GM12874 (cell line): ENCODE measurements at regions not wholly inside any gene's neighbourhood (a gene's known extent, or its start where the extent isn't known, plus 50 kb on each side); places are given as distances from the start of the nearest gene placed in this dataset.

ENCODE experiments used
- TF ChIP-seq, protein P1 (sequence below): IDR thresholded peaks from 2 replicates; pipeline ENCODE4 v1.5.1; 2011; ENCODE audit warnings: low read depth, mild to moderate bottlenecking, control low read depth, low read length, moderate library complexity; ENCODE audit not compliant: insufficient read depth

DNA sequence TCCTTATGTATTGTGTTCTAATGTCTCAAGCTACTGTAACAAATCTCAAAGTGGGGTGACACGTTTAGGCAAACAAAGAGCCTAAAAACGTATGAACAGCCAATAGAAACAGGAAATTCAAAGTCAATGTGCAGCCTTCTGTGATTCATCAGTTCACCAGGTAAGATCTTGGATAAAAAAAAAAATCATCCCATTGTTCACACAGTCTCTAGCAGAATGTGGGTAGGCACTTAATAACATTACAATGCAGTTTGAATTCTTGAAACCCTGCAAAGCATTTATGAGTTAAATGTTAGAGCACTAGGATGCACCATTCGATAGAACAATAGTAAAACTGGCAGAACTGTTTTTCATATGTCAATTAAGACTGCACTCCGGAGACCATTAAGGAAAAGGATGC is 88.2 kb upstream of the HDAC9 start:
- TF ChIP-seq, protein P1, sequence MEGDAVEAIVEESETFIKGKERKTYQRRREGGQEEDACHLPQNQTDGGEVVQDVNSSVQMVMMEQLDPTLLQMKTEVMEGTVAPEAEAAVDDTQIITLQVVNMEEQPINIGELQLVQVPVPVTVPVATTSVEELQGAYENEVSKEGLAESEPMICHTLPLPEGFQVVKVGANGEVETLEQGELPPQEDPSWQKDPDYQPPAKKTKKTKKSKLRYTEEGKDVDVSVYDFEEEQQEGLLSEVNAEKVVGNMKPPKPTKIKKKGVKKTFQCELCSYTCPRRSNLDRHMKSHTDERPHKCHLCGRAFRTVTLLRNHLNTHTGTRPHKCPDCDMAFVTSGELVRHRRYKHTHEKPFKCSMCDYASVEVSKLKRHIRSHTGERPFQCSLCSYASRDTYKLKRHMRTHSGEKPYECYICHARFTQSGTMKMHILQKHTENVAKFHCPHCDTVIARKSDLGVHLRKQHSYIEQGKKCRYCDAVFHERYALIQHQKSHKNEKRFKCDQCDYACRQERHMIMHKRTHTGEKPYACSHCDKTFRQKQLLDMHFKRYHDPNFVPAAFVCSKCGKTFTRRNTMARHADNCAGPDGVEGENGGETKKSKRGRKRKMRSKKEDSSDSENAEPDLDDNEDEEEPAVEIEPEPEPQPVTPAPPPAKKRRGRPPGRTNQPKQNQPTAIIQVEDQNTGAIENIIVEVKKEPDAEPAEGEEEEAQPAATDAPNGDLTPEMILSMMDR, result no peak

DNA sequence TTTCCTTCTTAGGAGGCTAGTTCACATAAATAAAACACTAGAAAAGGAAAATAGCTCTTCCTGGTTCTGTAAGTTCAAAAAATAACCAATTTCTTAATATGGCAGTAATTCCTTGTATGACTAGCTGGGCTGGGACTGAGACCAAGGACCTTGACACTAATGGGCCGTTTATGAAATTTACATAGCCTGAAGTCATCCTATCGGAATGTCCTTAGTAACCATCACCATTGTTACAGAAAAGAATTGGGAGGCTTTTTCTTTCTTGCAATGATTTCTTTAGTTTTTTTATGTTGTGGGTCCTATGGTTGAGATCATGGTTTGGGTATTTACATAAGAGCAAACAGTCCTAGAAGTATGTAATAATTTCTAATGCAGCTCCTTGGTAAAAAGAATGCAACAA is 87.1 kb upstream of the HDAC9 start:
- TF ChIP-seq, protein P1, result no peak

DNA sequence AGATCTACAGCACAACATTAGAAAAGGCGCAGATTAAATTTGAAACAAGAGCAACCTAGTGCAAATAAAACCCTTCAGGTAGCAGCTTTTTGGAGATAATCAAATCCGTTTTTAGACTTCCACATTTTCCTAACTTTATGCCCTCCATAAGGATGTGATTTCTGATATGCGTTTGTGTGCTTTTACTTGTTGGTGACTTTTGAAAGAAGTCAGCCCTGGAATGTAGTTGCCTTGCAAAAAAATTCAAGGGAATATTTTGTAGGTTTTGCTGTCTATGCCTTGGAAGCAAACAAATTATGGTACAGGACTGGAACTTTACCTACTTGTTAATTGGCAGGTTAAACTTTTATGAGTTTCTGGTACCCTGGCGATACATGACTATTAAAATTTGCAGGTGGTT is 86.7 kb upstream of the HDAC9 start:
- TF ChIP-seq, protein P1, result no peak

DNA sequence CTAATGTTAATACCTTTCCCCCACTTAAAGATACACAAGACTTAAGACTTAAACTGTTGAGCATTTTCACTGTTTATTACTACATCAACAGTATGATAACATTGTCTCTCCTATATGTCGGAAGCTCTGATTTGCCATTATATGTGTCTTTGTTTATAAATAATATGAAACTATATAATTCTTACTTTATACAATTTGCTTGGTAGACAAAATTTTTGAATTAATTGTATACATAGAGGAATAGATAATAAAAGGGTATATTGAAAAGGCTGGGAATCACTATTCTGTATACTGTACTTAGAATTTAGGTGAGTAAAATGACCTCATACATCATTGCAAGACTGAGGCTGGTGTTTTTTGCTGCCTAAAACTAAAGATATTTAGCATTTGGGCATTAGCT is 82.1 kb upstream of the HDAC9 start:
- TF ChIP-seq, protein P1, result no peak

DNA sequence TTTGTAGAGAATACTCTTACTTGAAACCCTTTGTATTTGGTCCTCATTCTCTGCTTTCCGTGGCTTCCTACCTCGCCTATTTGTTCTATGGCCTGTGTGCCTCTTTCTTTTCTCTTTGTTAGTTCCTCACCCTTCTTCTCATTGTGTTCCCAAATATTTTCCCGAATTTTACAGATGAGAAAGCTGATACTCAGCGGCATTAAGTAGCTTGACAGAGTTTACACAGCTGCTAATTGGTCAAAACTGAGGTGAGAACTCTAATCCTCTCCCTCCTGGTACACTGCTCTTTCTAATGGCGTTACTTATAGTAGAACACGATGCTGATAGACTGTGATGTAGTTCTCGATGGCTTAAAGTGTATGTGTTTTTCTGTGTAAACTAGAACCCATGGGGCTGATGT is 80.7 kb upstream of the HDAC9 start:
- TF ChIP-seq, protein P1, result no peak

DNA sequence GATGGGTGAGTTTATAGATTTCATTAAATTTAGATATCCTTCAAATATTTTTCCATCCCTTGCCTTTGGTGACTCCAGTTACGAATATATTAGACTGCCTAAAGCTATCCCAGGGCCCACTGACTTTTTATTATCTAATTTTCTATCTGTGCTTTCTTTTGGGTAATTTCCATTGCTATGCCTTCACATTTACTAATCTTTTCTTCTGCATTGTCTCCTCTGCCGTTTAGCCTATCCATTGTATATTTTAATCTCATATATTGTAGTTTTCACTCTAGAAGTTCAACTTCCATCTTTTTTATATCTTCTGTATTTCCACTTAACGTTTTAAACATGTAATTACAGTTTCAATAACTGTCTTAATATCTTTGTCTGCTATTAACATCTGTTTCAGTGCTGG is 78.6 kb upstream of the HDAC9 start:
- TF ChIP-seq, protein P1, result no peak

DNA sequence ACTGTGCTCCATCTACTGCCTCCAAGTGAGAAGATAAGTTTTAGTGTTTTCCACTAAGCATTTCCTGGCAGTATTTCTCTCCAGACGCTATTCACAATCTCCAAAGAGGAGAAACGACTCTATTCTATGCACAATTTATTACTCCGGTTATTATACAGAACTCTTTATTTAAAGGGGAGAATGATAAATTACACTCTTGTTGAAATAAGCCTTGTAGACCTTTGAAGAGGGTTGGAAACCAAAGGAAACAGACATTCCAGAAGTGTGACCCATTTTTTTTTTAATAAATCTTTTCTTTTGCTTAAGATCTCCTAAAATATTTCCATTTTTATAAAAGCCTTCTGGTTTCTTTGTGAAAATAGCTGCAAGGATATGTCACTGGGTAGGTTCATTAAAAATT is 76.1 kb upstream of the HDAC9 start:
- TF ChIP-seq, protein P1, result no peak

DNA sequence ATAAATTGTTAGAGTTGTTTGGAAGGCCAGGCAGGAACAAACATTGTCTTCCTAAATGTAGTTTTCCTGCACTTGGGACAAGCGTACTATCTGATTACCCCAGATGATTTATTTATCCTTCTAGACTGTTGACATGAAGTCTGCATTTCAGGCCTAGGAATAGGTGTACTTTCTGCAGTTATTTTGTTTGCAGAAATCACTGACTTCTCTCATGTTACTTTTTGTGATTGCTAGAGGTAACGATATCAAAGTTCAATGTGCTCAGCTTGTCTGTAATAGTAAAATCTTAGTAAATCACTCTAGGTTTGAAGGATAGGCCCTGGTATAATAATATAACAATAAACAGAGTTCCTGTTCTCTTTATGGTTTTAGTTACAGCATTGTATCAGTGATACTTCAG is 75.4 kb upstream of the HDAC9 start:
- TF ChIP-seq, protein P1, result no peak
